ENCODE measurements at regions not wholly inside any gene's neighbourhood (a gene's known extent, or its start where the extent isn't known, plus 50 kb on each side); places are given as distances from the start of the nearest gene placed in this dataset.
"Not testable (repeated sequence)": the region's sequence is repeated elsewhere in the genome, so short reads cannot be mapped to it uniquely, and the experiment has no call there.

GRCh38 chr16:60013076-60013475 is 1279.0 kb upstream of the GOT2 start:
- no peak for DNase-seq (ENCODE audit: low read depth in 2 of 2)

GRCh38 chr16:60001523-60001922 is 1267.4 kb upstream of the GOT2 start:
- DNase-seq (ENCODE audit: low read depth in 2 of 2): no peak

GRCh38 chr16:59997706-59998105 is 1263.6 kb upstream of the GOT2 start:
- no peak for DNase-seq (ENCODE audit: low read depth in 2 of 2)

GRCh38 chr16:59993101-59993500 is 1259.0 kb upstream of the GOT2 start:
- DNase-seq (ENCODE audit: low read depth in 2 of 2): no peak

GRCh38 chr16:59991171-59991570 is 1257.1 kb upstream of the GOT2 start:
- DNase-seq (ENCODE audit: low read depth in 2 of 2): no peak

- DNase-seq (ENCODE audit: low read depth in 2 of 2): no peak
Observed at GRCh38 chr16:59988591-59988990, 1254.5 kb upstream of the GOT2 start.

GRCh38 chr16:59975953-59976352 is 1241.8 kb upstream of the GOT2 start:
- no peak for DNase-seq (ENCODE audit: low read depth in 2 of 2)

GRCh38 chr16:59973966-59974365 is 1239.8 kb upstream of the GOT2 start:
- DNase-seq (ENCODE audit: low read depth in 2 of 2): no peak

GRCh38 chr16:59971264-59971663 is 1237.1 kb upstream of the GOT2 start:
- DNase-seq (ENCODE audit: low read depth in 2 of 2): no peak

GRCh38 chr16:59964232-59964924 is 1230.3 kb upstream of the GOT2 start:
- DNase-seq (ENCODE audit: low read depth in 2 of 2): no peak

- no peak for DNase-seq (ENCODE audit: low read depth in 2 of 2)
Observed at GRCh38 chr16:59959311-59959710, 1225.2 kb upstream of the GOT2 start.

- no peak for DNase-seq (ENCODE audit: low read depth in 2 of 2)
Observed at GRCh38 chr16:59950431-59950830, 1216.3 kb upstream of the GOT2 start.

- DNase-seq (ENCODE audit: low read depth in 2 of 2): not testable (repeated sequence)
Observed at GRCh38 chr16:59944041-59944440, 1209.9 kb upstream of the GOT2 start.

GRCh38 chr16:59941594-59941993 is 1207.5 kb upstream of the GOT2 start:
- no peak for DNase-seq (ENCODE audit: low read depth in 2 of 2)

GRCh38 chr16:59920054-59920453 is 1185.9 kb upstream of the GOT2 start:
- DNase-seq (ENCODE audit: low read depth in 2 of 2): no peak

- no peak for DNase-seq (ENCODE audit: low read depth in 2 of 2)
Observed at GRCh38 chr16:59913666-59914065, 1179.5 kb upstream of the GOT2 start.

GRCh38 chr16:59909262-59909661 is 1175.1 kb upstream of the GOT2 start:
- no peak for DNase-seq (ENCODE audit: low read depth in 2 of 2)

- DNase-seq (ENCODE audit: low read depth in 2 of 2): no peak
Observed at GRCh38 chr16:59907611-59908010, 1173.5 kb upstream of the GOT2 start.

GRCh38 chr16:59905606-59906005 is 1171.5 kb upstream of the GOT2 start:
- no peak for DNase-seq (ENCODE audit: low read depth in 2 of 2)

GRCh38 chr16:59905131-59905530 is 1171.0 kb upstream of the GOT2 start:
- DNase-seq (ENCODE audit: low read depth in 2 of 2): no peak

GRCh38 chr16:59899940-59900339 is 1165.8 kb upstream of the GOT2 start:
- no peak for DNase-seq (ENCODE audit: low read depth in 2 of 2)

- DNase-seq (ENCODE audit: low read depth in 2 of 2): no peak
Observed at GRCh38 chr16:59892376-59892775, 1158.3 kb upstream of the GOT2 start.

GRCh38 chr16:59887856-59888255 is 1153.7 kb upstream of the GOT2 start:
- no peak for DNase-seq (ENCODE audit: low read depth in 2 of 2)

- no peak for DNase-seq (ENCODE audit: low read depth in 2 of 2)
Observed at GRCh38 chr16:59886021-59886420, 1151.9 kb upstream of the GOT2 start.
